ENCODE measurements at regions not wholly inside any gene's neighbourhood (a gene's known extent, or its start where the extent isn't known, plus 50 kb on each side); places are given as distances from the start of the nearest gene placed in this dataset.
"Not testable (repeated sequence)": the region's sequence is repeated elsewhere in the genome, so short reads cannot be mapped to it uniquely, and the experiment has no call there.

DNA sequence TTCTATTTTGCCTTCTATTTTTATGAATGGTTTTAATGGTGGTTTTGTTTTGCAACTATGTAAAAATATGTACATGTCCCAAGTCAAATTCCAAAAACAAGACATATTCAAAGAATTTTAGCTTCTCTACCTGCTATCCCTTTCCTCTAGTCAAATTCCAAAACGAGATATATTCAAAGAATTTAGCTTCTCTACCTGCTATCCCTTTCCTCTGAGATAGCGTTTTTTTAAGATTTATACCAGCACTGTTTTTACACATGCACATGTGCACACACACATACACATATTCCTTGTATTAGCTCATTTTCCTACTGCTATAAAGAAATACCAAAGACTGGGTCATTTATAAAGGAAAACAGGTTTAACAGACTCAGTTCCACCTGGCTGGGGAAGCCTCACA, 199.1 kb upstream of the ARL4C start:
- DNase-seq (ENCODE audit: low read depth, low spot score): no peak

DNA sequence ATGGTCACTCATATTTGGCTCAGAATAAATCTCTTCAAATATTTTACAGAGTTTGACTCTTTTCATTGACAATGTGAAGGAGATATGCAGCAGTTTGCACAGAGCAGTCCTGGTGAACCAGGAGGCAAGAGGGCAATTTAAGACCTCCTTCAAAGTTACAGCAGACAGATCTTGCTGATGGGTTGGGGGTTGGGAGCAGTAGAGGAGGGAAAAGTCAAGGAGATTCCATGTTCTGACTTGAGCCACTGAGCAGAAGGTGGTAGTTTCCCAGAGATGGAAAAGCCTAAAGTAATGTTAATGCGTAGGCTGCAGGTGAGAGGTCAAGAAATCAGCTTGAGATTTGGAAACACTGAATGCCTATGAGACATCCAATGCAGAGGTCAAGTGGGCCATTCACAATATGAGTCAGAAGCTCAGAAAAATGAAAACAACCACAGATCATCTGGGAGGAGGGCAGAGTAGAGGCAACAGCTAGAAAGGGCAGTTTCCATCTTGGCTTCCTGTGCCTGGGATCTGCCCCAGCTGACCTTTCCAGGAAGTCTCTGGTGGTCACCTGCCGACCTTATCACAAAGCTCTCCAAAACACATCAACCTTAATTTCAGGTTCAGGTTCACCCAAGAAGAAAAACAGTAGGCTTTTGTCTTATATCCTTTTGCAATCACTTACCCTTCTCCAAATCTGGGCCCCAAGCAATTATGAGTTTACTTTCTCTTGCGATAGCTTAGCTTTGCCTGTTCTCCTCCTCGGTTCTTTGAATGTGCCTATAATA, 197.5 kb upstream of the ARL4C start:
- DNase-seq (ENCODE audit: low read depth, low spot score): peak; percentile 63

DNA sequence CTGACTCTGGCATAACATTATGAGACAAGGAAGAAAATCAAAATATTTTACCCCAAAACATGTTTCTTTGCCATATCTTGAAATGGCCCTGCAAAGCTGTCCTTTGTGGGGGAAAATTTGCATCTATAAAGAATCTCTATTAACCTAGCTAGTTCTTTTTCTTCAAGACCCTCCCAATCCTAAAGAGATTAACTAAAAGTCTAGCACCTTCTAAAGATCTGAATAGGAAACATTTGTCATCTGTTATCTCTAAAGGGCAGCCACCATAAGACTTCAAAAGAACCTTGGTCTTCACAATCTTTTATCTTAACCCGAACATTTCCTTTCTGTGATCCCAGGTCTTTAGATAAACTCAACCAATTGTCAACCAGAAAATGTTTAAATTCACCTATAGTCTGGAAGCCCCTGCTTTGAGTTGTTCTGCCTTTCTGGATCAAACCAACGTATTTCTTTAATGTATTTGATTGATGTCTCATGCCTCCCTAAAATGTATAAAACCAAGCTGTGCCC, 196.9 kb upstream of the ARL4C start:
- not testable (repeated sequence) for DNase-seq (ENCODE audit: low read depth, low spot score)

DNA sequence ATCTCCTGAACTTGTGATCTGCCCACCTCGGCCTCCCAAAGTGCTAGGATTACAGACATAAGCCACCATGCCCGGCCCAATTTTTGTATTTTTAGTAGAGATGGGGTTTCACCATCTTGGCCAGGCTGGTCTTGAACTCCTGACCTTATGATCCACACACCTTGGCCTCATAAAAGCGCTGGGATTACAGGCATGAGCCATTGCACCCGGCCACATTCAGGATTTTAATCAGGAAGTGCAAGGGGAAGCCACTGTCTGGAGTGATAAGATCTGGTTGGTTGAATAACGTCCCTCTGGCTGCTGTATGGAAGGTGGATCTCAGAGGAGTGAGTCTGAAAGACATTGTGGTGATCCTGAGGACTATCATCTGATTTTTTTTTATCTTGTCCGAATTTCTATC, 196.3 kb upstream of the ARL4C start:
- not testable (repeated sequence) for DNase-seq (ENCODE audit: low read depth, low spot score)

DNA sequence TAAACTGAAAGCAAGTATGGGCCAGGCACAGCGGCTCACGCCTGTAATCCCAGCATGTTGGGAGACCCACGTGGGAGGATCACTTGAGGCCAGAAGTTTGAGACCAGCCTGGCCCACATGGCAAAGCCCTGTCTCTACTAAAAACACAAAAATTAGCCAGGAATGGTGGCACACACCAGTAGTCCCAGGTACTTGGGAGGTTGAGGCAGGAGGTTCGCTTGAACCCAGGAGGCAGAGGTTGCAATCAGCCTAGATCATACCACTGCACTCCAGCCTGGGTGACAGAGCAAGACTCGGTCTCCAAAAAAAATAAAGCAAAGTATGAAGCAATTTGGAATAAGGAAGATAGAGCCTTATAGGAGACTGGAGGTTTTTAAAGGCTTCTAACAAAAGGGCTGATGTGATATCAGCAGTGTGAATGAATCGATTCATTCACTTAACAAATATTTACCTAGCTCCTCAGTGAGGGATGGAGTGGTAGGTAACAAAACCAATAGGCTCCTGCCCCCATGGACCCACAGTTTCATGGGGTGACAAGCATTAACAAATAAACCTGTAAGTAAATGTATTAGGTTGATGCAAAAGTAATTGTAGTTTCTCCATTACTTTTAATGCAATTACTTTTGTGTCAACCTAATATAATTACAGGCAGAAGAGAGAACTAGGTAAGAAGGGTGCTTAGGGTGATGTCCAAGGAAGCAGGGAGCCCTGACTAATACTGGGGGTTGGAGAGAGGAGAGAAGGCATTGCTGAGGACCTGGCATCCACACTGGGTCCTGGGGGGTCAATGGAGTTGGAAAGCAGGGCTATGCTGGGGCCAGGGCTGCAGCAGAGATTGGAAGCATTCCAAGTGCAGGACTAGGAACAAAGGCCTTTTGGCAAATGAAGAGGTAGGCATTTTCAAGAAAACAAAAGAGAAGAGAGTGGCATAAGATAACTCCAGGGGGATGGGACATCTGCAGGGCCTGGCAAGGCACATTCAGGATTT, 195.4 kb upstream of the ARL4C start:
- DNase-seq (ENCODE audit: low read depth, low spot score): no peak

DNA sequence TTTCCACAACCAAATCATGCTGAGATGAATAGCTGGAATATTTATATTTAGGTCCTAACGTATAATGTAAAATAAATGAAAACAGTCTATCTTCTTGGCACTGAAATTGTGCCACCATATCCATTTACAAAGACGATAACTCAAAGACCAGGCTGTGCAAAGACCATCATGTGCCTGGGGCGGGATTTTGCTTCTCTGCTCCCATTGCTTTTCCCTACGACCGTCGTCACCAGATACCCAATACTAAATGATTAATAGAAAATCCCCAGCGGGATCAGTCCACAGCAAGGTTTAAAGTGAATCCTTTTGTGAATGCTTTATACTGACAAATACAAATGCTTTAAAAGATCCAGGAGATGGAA, 194.3 kb upstream of the ARL4C start:
- no peak for DNase-seq (ENCODE audit: low read depth, low spot score)

DNA sequence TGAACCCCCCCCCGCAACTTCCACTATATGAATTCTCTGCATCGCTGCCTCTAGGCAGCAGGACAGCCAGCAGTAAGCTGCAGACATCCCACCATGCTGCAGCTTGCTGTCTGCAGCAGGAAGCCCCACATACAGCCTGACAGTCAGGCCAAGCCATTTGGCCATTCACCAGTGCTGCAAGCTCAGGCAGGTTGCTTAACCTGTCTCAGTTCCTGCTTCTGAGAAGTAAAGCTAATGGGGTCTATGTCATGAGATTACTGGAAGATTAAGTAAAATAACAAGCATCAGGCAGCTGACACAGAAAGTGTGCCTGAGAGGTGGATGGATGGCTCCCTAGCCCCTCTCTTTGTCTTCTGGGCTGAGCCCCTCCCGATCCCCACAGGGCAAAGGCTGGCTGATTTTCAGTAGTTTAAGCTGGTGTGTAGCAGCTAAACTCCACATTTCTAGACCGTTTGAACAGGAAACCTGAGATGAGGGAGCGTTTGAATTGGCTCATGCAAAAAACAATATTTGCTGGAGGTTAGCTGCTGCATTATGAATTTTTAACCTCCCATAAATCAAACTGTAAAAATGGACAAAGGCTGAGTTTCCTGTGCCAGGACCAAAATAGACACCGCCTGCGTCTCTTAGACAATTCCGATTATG, 193.8 kb upstream of the ARL4C start:
- DNase-seq (ENCODE audit: low read depth, low spot score): no peak

DNA sequence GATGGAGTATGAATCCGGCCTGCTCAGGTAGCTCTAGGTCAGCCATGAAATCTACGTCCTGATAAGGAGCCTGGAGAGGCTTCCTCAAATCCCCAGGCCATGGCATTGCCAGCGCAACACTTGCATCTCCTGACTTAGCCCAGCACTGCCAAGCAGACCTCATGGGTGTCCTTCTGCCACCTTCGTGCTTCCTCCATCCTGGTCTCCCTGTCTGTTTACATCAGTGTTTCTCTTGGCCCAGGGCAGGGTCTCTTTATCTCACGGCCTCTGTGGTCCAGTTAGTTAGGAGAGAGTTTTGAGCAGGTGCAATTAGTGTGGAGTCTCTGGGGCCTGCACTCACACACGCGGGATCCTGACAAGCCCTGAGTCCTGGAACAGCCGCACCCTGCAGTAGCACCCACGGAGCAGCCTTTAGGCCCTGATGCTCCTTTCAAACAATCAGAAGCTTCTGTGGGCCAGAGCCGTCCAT, 193.1 kb upstream of the ARL4C start:
- DNase-seq (ENCODE audit: low read depth, low spot score): no peak

DNA sequence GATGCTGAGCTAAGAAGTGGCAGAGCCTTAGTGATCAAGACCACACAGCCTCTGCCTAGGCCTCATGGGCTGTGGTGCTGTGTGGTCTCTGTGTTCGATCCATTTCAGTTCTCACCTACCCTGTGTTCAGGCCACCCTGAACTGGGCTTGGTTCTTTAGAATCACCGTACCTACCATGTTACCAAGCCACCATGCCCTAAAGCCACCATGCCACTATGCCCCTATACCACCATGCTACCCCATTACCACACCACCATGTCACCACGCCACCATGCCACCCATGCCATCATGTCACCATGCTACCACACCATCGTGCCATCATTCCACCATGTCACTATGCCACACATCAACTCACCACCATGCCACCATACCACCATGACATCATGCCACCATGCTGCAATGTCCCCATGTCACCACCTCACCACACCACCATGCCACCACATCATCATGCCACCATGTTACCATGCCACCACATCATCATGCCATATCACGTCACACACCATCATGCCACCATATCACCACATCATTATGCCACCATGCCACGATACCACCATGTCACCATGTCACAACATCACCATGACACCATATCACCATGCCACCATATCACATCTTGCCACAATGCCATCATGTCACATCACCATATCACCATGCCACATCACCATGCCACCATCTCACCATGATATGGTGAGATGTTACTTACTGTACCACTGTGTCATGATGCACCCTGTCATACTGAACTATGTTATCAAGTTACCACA, 191.0 kb upstream of the ARL4C start:
- no peak for DNase-seq (ENCODE audit: low read depth, low spot score)

DNA sequence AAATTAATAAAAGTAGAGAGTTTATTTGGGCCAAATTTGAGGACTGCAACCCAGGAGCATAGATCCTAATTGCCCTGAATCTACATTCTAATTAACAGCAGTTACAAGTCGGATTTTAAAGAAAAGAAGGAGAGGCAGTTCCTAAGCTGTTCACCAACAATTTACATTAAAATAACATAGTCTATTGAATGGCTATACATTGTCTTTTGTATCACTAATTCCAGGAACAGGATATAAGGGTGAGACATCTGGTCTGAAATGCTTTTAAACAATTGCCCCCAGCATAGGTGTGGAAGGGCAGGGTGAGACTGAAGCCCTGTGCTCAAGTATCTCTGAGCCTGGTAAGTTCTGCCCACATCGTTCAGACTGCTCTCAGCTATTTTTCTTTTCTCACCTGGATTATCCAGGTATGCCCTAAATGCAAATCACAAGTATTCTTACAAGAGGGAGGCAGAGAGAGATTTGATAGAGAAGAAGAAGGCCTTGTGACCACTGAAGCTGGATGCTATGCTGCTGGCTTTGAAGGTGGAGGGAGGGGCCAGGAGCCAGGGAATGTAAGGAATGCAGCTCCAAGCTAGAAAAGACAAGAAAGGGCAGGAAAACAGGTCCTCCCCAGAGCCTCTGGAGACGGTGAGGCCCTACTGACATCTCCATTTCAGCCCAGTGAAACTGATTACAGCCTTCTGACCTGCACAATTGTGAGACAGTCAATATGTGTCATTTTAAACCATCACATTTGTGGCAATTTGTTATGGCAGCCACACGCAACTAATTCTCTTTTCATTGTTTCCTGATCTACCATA, 189.4 kb upstream of the ARL4C start:
- DNase-seq (ENCODE audit: low read depth, low spot score): no peak

DNA sequence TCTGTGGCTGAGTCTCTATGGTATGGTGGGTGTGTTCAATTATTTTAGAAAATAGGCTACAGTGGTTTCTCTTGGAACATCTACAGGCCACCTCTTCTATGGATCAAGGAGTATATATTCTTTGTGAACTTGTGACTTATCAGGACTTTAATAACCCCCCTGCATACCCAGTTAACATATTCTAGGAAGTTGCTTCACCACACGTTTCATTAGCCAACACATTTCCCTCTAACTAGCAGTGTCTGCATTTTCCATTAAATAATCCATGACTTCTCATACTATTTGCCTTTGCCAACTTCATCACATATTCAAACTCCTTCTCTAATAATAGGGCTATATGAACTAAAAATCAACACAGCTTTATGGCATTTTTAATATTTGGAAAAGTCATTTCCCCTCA, 187.6 kb upstream of the ARL4C start:
- no peak for DNase-seq (ENCODE audit: low read depth, low spot score)

DNA sequence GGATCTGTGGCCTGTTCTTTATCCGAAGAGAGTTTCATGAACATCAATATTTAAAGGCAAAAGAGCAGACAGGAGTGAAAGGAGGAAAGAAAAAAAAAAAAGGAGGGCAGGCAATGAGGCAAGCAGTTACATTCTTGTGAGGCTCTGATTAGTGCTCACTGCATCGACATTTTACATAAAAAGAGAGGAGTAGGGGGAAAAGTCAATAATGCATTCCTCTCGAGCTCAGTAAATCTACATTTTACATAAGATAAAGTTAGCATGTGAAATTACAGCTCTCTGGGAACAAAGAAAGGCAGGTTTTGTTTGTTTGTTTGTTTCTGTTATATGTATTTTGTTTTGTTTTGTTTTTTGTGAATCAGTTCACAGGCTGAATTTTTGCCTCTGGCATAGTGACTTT, 187.1 kb upstream of the ARL4C start:
- DNase-seq (ENCODE audit: low read depth, low spot score): no peak

DNA sequence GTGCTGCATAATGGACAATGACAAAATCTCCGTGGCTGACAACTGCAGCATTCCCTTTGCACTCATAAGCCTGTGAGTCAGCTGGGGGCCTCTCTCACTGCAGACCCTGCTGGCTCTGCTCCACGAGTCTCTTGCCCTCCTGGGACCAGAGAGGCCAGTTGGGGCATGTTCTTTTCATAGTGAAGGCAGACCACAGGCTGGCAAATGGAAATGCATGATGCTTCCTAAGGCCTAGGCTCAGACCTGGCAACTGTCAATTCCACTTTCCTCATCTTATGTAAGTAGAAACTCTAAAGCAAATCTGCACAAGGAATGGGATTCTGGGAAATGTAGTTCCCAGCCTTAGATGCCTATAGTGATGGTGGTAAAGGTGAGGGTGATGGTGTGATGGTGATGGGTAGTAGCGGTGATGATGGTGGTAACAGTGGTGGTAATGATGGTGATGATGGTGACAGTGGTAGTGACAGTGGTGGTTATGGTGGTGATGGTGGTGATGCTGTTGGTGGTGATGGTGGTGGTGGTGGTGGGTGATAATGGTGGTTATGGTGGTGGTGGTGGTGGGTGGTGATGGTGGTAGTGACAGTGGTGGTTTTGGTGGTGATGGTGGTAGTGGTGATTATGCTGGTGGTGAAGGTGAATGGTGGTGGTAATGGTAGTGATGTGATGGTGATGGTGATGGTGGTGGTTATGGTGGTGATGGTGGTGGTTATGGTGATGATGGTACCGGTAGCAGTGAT, 185.8 kb upstream of the ARL4C start:
- no peak for DNase-seq (ENCODE audit: low read depth, low spot score)

DNA sequence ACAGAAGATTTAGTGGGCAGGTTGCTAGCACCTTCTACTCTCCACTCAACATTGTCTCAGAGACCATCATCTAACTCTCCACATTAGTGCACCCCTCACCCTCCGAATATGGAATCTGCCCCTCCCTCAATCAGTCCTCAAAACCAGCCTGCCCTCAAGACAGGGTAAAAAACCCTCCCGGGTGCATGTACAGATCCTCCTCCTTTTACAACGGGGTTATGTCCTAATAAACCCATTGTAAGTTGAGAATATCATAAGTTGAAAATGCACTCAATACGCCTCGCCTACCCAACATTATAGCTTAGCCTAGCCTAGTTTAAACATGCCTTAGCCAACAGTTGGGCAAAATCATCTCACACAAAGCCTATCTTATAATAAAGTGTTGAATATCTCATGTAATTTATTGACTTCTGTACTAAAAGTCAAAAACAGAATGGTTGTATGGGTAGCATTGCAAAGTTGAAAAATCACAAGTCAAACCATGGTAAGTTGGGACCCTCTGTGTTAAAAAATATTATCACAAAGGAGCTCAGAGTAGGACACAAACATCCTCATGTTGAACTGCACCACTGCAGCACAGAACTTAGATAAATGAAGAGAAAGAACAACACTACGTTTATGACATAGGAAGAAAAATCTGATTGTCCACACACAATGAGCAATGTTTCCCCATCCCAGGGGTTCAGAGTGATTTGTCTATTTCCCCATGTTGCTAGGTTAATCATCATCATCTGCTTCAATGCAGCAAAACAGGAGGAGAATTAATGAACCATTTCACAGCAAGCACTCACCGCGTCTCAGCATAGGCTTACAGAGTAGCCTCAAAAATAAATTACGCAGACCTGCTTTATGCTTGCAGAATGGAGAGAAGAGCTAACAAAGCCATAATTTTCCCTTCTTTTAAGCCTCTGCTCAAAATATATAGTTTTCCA, 184.1 kb upstream of the ARL4C start:
- DNase-seq (ENCODE audit: low read depth, low spot score): no peak

DNA sequence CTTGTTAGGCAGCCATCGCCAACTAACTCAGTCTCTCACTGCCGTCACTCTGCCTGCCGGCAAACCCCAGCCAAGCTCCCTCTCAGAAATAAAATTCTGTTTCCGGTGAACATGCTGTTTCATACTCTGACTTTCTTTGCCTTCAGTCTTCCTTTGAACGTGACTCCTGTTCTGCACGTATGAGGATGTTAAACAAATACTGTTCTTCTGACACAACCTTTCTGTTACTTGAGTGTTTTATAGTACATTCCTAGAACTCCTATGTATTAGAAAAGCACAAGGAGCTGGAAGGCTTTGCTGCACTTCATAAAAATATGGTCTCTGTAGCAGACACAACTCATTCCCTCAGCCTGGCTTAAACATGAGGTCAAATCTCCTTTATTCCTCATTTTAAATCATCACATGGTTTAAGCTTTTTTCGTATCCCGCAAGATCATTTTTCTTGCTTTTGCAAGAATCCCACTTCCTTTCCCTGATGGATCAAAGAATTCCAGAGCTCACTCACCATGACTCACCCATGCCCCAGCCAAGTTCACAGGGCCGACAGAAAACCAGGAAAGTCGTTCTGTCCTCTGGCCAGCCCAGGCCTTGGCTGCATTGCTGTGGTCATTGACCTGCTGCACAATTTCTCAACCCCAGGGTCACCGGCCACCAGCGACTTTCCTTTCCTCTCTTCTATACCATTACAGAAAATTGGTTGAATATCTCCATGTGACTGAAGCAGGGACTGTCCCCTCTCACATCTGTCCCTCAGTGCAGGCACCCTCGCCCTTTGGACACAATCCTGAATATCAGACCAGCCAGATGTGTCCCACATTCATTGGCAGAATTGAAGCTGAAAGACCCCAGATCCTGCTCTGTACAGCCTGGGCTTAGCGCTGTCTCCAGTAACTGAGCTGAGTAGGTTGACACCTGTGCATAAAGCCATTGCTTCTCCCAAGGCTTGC, 183.1 kb upstream of the ARL4C start:
- peak; percentile 40 for DNase-seq (ENCODE audit: low read depth, low spot score)

DNA sequence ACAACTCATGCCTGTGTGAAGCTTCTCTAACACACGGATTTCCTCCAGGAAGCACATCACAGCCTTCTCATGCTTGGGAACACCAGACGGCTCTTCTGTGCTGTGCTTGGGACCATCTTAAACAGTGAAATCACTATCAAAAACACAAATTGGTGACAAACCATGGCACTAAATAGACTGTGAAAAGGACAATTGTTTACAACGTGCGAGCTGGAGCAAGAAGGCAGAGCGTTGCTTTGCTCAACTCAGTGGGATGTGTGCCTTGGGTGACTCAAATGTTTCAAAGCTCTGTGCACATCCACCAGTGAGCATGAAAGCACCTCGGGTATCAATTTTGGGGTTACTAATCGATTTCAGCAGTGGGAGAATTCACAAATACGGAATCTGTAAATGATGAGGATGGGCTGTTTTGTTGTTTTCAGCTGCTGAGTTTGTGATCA, 182.4 kb upstream of the ARL4C start:
- no peak for DNase-seq (ENCODE audit: low read depth, low spot score)

DNA sequence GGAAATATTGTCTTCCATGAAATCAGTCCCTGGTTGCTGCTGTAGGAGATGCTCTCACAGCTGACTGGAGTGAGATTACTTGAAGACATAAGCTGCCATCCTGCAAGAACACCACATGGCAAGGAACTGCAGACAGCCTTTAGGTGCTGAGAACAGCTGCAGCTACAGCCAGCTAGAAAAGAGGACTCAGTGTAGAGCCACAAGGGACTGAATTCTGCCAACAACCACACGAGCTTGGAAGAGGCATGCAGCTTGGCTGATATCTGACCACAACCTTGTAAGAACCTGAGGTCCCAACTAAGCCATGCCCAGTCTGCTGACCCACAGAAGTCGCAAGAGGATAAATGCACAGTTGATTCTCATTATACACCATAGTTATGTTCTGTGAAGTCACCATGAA, 181.8 kb upstream of the ARL4C start:
- no peak for DNase-seq (ENCODE audit: low read depth, low spot score)
